ENCODE measurements at regions not wholly inside any gene's neighbourhood (a gene's known extent, or its start where the extent isn't known, plus 50 kb on each side); places are given as distances from the start of the nearest gene placed in this dataset.

DNA sequence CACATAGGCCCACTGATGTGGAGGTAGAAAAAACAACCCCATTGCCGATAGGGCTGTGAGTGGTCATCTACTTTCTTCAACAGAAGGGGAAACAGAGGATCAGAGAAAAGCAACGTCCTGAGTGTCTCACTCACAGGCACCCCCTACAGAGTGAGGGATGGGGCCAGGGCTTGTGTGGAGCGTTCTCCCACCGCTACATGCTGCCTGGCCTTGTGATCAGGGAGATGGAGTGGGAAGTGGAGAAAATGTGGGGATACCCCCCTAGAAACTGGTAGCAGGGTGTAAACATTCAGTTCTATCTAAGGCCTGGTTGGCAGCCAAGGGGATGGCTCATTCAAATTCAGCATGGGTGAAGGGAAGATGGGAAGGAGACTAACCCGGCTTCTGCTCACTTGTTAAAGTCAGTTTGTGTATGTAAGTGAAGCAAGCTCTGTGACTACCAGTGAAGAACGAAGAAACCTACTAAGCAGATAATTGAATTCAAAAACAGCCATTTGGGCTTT, 73.0 kb upstream of the NAV2 start:
- intact Hi-C loops (cut with micrococcal nuclease), result no loop called here
- ATAC-seq (ENCODE audit: low read depth) (no peak), DNase-seq (no peak)
- Histone ChIP-seq H3K4me2 (ENCODE audit: low read depth, low read length) (no peak overlapping the region), H2AK9ac (replicated peaks; ENCODE audit: low read depth, low read length, poor library complexity) (no peak overlapping the region), H2BK20ac (ENCODE audit: low read depth, low read length) (no peak overlapping the region), H3K4me1 (ENCODE audit: control insufficient read depth, insufficient read depth, low read length) (no peaks in the 10 kb centered on the region), H3K36me3 (ENCODE audit: control insufficient read depth, insufficient read depth, low read length) (no peaks in the 10 kb centered on the region), H4K5ac (ENCODE audit: low read depth, low read length) (no peak overlapping the region), H2BK120ac (ENCODE audit: low read depth, low read length) (no peak overlapping the region), H3K14ac (replicated peaks; ENCODE audit: low read depth, low read length) (no peak overlapping the region), H4K8ac (ENCODE audit: low read depth in 2 of 2, low read length in 2 of 2) (no peak overlapping the region), H3K4me3 (ENCODE audit: insufficient read depth, low read depth, low read length) (no peak overlapping the region), H3K56ac (ENCODE audit: extremely low read depth, insufficient read depth, low read length) (no peak overlapping the region), H3K23ac (ENCODE audit: low read depth, low read length) (no peak overlapping the region), H2BK5ac (ENCODE audit: low read depth, low read length, poor library complexity, severe bottlenecking) (no peak overlapping the region), H3K79me1 (ENCODE audit: low read depth in 1 of 2, low read length in 2 of 2) (no peaks in the 10 kb centered on the region), H3K9ac (ENCODE audit: low read depth, low read length) (no peak overlapping the region), H3K9me3 (ENCODE audit: control insufficient read depth, insufficient read depth, low read length) (peaks cover 6% of the 10 kb centered on the region), H4K91ac (ENCODE audit: insufficient read depth, low read depth, low read length) (no peak overlapping the region), H3K9me1 (ENCODE audit: insufficient read depth, low read length) (no peaks in the 10 kb centered on the region; the same call in 1 of the 2 replicates), H4K20me1 (ENCODE audit: insufficient read depth, low read length) (no peaks in the 10 kb centered on the region), H3K27me3 (ENCODE audit: control insufficient read depth, insufficient read depth, low read length) (peaks cover 8% of the 10 kb centered on the region), H3K18ac (ENCODE audit: low read depth, low read length) (no peak overlapping the region), H3K4ac (ENCODE audit: low read depth, low read length) (no peak overlapping the region), H2AK5ac (ENCODE audit: low read depth, low read length) (no peak overlapping the region), H2AFZ (replicated peaks; ENCODE audit: low read length, poor library complexity) (no peak overlapping the region), H2BK15ac (ENCODE audit: low read depth, low read length) (no peak overlapping the region), H3K27ac (ENCODE audit: insufficient read depth, low read length) (no peak overlapping the region)
- no TSS peak for BruUV-seq (replicated peaks)
- dilution Hi-C loops (cut with HindIII; ENCODE audit: low sequenced_read_pairs, unreplicated experiment), result no loop called here
- TF ChIP-seq RCOR1 (IDR thresholded peaks at IDR 0.05; ENCODE audit: insufficient replicate concordance, low read length) (no peak), RAD21 (IDR thresholded peaks at IDR 0.05; ENCODE audit: low read length) (no peak), POLR2A (IDR thresholded peaks at IDR 0.05; ENCODE audit: low read depth, low read length) (no peak), MXI1 (IDR thresholded peaks at IDR 0.05; ENCODE audit: borderline replicate concordance, low read depth, low read length) (no peak), MAFK (IDR thresholded peaks at IDR 0.05; ENCODE audit: low read depth, low read length) (no peak), RFX5 (IDR thresholded peaks at IDR 0.05; ENCODE audit: low read depth, low read length) (no peak), ELK1 (IDR thresholded peaks at IDR 0.05; ENCODE audit: borderline replicate concordance, low read depth, low read length) (no peak), BHLHE40 (IDR thresholded peaks at IDR 0.05; ENCODE audit: low read depth, low read length) (no peak), CEBPB (IDR thresholded peaks at IDR 0.05; ENCODE audit: low read depth, low read length) (no peak), NFE2L2 (IDR thresholded peaks at IDR 0.05; ENCODE audit: low read depth, low read length) (no peak), MAZ (IDR thresholded peaks at IDR 0.05; ENCODE audit: borderline replicate concordance, low read depth, low read length) (no peak), USF2 (IDR thresholded peaks at IDR 0.05; ENCODE audit: low read depth, low read length) (no peak), CHD1 (IDR thresholded peaks at IDR 0.05; ENCODE audit: low read depth, low read length) (no peak)
- TF ChIP-seq, protein P1, sequence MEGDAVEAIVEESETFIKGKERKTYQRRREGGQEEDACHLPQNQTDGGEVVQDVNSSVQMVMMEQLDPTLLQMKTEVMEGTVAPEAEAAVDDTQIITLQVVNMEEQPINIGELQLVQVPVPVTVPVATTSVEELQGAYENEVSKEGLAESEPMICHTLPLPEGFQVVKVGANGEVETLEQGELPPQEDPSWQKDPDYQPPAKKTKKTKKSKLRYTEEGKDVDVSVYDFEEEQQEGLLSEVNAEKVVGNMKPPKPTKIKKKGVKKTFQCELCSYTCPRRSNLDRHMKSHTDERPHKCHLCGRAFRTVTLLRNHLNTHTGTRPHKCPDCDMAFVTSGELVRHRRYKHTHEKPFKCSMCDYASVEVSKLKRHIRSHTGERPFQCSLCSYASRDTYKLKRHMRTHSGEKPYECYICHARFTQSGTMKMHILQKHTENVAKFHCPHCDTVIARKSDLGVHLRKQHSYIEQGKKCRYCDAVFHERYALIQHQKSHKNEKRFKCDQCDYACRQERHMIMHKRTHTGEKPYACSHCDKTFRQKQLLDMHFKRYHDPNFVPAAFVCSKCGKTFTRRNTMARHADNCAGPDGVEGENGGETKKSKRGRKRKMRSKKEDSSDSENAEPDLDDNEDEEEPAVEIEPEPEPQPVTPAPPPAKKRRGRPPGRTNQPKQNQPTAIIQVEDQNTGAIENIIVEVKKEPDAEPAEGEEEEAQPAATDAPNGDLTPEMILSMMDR (conservative IDR thresholded peaks at IDR 0.05; ENCODE audit: low read depth, low read length), result no peak
- POLR2A ChIA-PET (ENCODE audit: unreplicated experiment), result no interaction called here
- CTCF ChIA-PET, result no interaction called here
- WGBS, 2 experiments (ENCODE audit: extremely low coverage in 2 of 2, insufficient read length in 1 of 2), result no CpG with 5 or more reads among the region's 6 CpGs
- in situ Hi-C loops (cut with MboI; ENCODE audit: low sequenced_read_pairs), result no loop called here
